GM21367 (cell line): ENCODE measurements at regions not wholly inside any gene's neighbourhood (a gene's known extent, or its start where the extent isn't known, plus 50 kb on each side); places are given as distances from the start of the nearest gene placed in this dataset.

ENCODE experiments used
- ATAC-seq: cut with Tn5 transposase; IDR thresholded peaks from one replicate; pipeline ENCODE4 v1.9.1; 2021; ENCODE audit not compliant: unreplicated experiment

GRCh38 chr20:17795003-17795402 is 95.2 kb downstream of the BANF2 start:
- no peak for ATAC-seq

GRCh38 chr20:17794400-17794799 is 94.6 kb downstream of the BANF2 start:
- ATAC-seq = no peak

GRCh38 chr20:17793986-17794385 is 94.2 kb downstream of the BANF2 start:
- ATAC-seq = no peak

- no peak for ATAC-seq
Measured at GRCh38 chr20:17790296-17790695, 90.5 kb downstream of the BANF2 start.

GRCh38 chr20:17787816-17788215 is 88.0 kb downstream of the BANF2 start:
- ATAC-seq = no peak

- no peak for ATAC-seq
Measured at GRCh38 chr20:17786221-17786718, 86.5 kb downstream of the BANF2 start.
